Activated naive CD8-positive, alpha-beta T cell treated with anti-CD3 and anti-CD28 coated beads, Interleukin-2, amount 10 ng/mL, durations not matched to agents 7 days and 5 days (primary cell): ENCODE measurements at regions not wholly inside any gene's neighbourhood (a gene's known extent, or its start where the extent isn't known, plus 50 kb on each side); places are given as distances from the start of the nearest gene placed in this dataset.

ENCODE experiments used
- ATAC-seq: fragments of 150-1000 bp; cut with Tn5 transposase; one replicate; pipeline ENCODE4 v1.10.0; 2021; ENCODE audit warnings: low read depth, moderate library complexity
- POLR2A ChIA-PET: fragments of 350-600 bp; sonication (Branson Sonifier 250); formaldehyde crosslinking; loops from one replicate; lab custom pipeline; 2021; ENCODE audit warnings: antibody characterized with exemption; lab: Charles Lee
- DNase-seq: peaks from one replicate; pipeline ENCODE4 v3.0.0; 2021
- H3K27ac Mint-ChIP-seq: one replicate; pipeline ENCODE4 v1.8.0; 2022; ENCODE audit warnings: mild to moderate bottlenecking, mixed read lengths
- H3K27me3 Mint-ChIP-seq: one replicate; pipeline ENCODE4 v1.8.0; 2022; ENCODE audit warnings: mild to moderate bottlenecking, moderate library complexity, mixed read lengths
- H3K36me3 Mint-ChIP-seq: one replicate; pipeline ENCODE4 v1.8.0; 2021; ENCODE audit warnings: mild to moderate bottlenecking, mixed read lengths
- H3K4me1 Mint-ChIP-seq: one replicate; pipeline ENCODE4 v1.8.0; 2021; ENCODE audit warnings: mixed read lengths
- H3K4me3 Mint-ChIP-seq: one replicate; pipeline ENCODE4 v1.8.0; 2022; ENCODE audit warnings: mild to moderate bottlenecking, moderate library complexity, mixed read lengths
- H3K9me3 Mint-ChIP-seq: one replicate; pipeline ENCODE4 v1.8.0; 2021; ENCODE audit warnings: mixed read lengths

DNA sequence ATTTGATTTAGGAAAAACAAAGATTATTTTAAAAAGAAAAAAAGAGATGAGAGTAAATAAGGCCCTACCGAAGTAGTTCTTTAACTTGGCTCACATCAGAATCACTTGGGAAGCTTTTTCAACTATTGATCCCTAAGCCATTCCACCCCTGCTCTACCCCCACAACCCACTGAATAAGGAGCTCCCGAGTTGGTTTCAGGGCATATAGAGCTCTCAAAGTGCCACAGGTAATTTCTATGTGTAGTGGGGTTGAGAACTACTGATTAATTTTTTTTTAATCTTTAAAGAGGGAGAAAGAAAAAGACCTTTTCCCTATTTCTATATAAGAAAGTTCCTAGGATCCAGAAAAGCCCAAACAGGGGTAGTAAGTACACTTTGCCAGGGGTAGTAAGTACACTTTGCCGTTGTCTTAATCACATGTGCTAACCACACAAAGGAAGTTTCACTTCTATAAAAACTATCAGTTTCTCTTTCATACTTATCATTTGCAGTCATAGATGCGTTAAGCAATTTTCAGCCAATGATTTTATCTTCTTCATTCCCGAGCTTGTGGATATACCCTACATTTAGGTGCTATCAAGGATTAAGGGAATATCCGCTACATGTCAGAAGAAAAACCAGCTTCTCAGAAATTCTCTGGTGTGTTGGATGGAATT is 108.4 kb upstream of the ZC3H12C start:
- Mint-ChIP-seq H3K9me3 (no peaks in the 10 kb centered on the region), H3K36me3 (no peaks in the 10 kb centered on the region), H3K4me1 (peaks cover 8% of the 10 kb centered on the region), H3K4me3 (peak overlapping the region; percentile 39), H3K27me3 (peaks cover 10% of the 10 kb centered on the region), H3K27ac (peak overlapping the region; percentile 31)
- ATAC-seq = peak; percentile 78
- POLR2A ChIA-PET = interaction anchor here (1.4 kb wide), 1 partner anchor 14 kb away, joined by 5 read pairs; no protein-coding TSS in a partner anchor
- no peak for DNase-seq

DNA sequence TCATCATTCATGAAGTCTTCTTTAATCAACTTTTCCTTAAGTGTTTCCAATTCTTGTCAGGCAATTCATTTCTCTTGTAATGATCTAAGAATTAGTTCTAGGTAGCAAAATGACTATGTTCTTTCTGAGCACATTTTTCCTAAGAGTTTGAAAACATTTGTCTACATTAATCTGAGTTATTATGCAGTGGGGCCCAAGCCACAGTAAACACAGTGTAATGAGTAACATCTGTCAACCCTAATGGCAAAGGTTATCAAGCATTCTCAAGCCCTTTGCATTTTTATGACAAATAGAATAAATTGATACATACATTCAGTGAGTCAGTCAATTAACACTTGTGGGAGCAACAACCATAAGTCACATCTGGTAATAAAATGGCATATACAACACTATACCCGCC is 106.7 kb upstream of the ZC3H12C start:
- POLR2A ChIA-PET = no interaction called here
- ATAC-seq (no peak), DNase-seq (no peak)

GRCh38 chr11:109991835-109992234 is 101.4 kb upstream of the ZC3H12C start:
- no peak overlapping the region for H3K4me3 Mint-ChIP-seq
- ATAC-seq (no peak), DNase-seq (no peak)
- no peak overlapping the region for H3K27ac Mint-ChIP-seq
- POLR2A ChIA-PET = no interaction called here
- no peaks in the 10 kb centered on the region for H3K4me1 Mint-ChIP-seq
- H3K36me3 Mint-ChIP-seq = no peaks in the 10 kb centered on the region
- H3K9me3 Mint-ChIP-seq = no peaks in the 10 kb centered on the region
- peaks cover 6% of the 10 kb centered on the region for H3K27me3 Mint-ChIP-seq

More for the DNA sequence above, 106.7 kb upstream of the ZC3H12C start:
- Mint-ChIP-seq H3K27ac (no peak overlapping the region), H3K9me3 (no peaks in the 10 kb centered on the region), H3K36me3 (no peaks in the 10 kb centered on the region), H3K4me3 (no peak overlapping the region), H3K4me1 (peaks cover 8% of the 10 kb centered on the region), H3K27me3 (peaks cover 11% of the 10 kb centered on the region)

DNA sequence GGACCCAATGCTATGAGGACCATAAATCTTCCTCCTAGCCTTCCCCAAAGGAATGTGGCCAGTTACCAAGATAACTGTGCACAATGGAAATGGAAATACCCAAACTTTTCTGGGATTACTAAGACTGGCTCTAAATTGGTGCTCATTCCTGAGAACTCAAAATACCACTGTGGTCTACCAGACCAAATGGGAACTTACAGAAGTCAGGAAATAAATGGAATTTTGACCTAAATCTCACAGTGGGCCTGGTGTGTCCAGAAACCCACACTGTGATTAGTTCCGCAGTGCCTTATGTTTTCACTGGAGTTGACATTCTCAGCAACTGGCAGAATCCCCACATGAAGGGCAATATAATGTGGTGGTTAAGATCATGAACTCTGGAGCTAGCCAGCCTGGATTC is 99.4 kb upstream of the ZC3H12C start:
- POLR2A ChIA-PET = no interaction called here
- peaks cover 7% of the 10 kb centered on the region for H3K27me3 Mint-ChIP-seq
- no peaks in the 10 kb centered on the region for H3K36me3 Mint-ChIP-seq
- no peak for DNase-seq
- no peaks in the 10 kb centered on the region for H3K4me1 Mint-ChIP-seq
- no peaks in the 10 kb centered on the region for H3K9me3 Mint-ChIP-seq
- no peak overlapping the region for H3K27ac Mint-ChIP-seq
- ATAC-seq = no peak
- H3K4me3 Mint-ChIP-seq = no peak overlapping the region

DNA sequence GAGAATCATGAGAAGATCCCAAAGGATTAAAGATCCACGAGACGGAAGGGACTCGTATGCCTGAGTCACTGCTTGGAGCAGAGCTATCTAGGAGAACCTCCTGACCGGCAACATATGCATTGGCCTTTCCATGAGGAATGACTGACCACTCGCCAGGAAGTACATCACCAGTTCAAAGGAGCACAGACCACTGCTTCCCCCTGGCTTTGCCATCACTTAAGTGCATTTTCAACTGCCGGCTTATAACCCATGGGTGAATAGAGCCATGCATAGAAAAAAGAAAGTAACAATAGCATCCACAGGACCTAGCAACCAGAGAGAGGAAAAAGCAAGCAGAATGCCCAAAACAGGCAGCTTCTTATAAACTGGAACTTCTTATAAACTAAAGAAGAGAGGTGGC is 98.3 kb upstream of the ZC3H12C start:
- H3K4me1 Mint-ChIP-seq = no peaks in the 10 kb centered on the region
- no peaks in the 10 kb centered on the region for H3K9me3 Mint-ChIP-seq
- H3K36me3 Mint-ChIP-seq = no peaks in the 10 kb centered on the region
- no peak overlapping the region for H3K27ac Mint-ChIP-seq
- DNase-seq (no peak), ATAC-seq (no peak)
- no peak overlapping the region for H3K4me3 Mint-ChIP-seq
- H3K27me3 Mint-ChIP-seq = peaks cover 10% of the 10 kb centered on the region
- POLR2A ChIA-PET = no interaction called here

- Mint-ChIP-seq H3K4me3 (no peak overlapping the region), H3K4me1 (no peaks in the 10 kb centered on the region), H3K27me3 (peaks cover 7% of the 10 kb centered on the region), H3K9me3 (no peaks in the 10 kb centered on the region), H3K36me3 (no peaks in the 10 kb centered on the region), H3K27ac (no peak overlapping the region)
- ATAC-seq (no peak), DNase-seq (no peak)
- POLR2A ChIA-PET = no interaction called here
Measured at GRCh38 chr11:109996060-109996459, 97.1 kb upstream of the ZC3H12C start.

DNA sequence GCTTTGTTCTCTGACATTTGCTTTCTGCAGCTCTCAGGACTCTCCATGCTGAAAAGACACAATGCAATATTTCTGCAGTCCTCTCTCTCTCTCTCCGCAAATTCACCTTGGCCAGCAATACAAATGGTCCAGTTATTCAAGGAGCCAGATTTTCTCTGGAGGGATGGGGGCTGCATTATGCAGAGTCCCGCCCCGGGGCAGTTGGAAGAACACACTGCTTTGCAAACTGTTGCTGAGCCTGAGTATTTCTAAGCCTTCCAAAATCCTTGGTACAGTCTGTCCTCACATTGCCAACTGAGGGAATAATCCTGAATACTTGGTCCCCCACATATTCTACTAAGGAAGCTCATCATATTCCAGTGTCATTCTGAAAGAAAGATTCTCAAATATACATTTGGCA is 94.3 kb upstream of the ZC3H12C start:
- no peaks in the 10 kb centered on the region for H3K4me1 Mint-ChIP-seq
- POLR2A ChIA-PET = no interaction called here
- no peak overlapping the region for H3K27ac Mint-ChIP-seq
- H3K27me3 Mint-ChIP-seq = peaks cover 4% of the 10 kb centered on the region
- H3K9me3 Mint-ChIP-seq = no peaks in the 10 kb centered on the region
- H3K36me3 Mint-ChIP-seq = no peaks in the 10 kb centered on the region
- DNase-seq = no peak
- H3K4me3 Mint-ChIP-seq = no peak overlapping the region
- ATAC-seq = no peak

DNA sequence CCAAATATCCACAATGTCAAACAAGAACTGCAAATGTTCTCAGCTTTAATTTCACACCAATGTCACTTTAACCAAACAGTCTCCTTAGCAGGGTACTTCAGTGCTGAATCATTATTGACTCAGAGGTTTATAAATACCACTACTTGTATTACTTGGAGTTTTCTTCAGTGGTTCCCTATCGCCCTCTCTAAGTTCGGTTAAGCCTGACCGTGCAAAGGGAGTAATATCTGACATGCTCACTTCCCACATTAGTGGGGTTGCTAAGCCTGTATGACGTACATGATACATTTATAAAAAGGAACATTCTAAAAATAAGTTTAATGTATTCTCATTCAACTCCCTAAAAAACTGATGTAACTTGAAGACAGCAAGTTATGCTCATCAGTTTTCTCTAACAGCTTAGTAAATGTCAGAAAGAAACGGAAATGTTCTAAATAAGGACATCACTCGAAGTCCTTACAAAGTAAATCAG is 93.1 kb upstream of the ZC3H12C start:
- H3K36me3 Mint-ChIP-seq = no peaks in the 10 kb centered on the region
- DNase-seq = no peak
- H3K4me1 Mint-ChIP-seq = no peaks in the 10 kb centered on the region
- H3K9me3 Mint-ChIP-seq = no peaks in the 10 kb centered on the region
- POLR2A ChIA-PET = no interaction called here
- H3K27ac Mint-ChIP-seq = no peak overlapping the region
- no peak for ATAC-seq
- peaks cover 6% of the 10 kb centered on the region for H3K27me3 Mint-ChIP-seq
- no peak overlapping the region for H3K4me3 Mint-ChIP-seq

- H3K4me3 Mint-ChIP-seq = no peak overlapping the region
- H3K9me3 Mint-ChIP-seq = no peaks in the 10 kb centered on the region
- peaks cover 6% of the 10 kb centered on the region for H3K27me3 Mint-ChIP-seq
- H3K36me3 Mint-ChIP-seq = no peaks in the 10 kb centered on the region
- ATAC-seq = no peak
- no peaks in the 10 kb centered on the region for H3K4me1 Mint-ChIP-seq
- H3K27ac Mint-ChIP-seq = no peak overlapping the region
- DNase-seq = no peak
- POLR2A ChIA-PET = no interaction called here
Measured at GRCh38 chr11:110000850-110001249, 92.3 kb upstream of the ZC3H12C start.

DNA sequence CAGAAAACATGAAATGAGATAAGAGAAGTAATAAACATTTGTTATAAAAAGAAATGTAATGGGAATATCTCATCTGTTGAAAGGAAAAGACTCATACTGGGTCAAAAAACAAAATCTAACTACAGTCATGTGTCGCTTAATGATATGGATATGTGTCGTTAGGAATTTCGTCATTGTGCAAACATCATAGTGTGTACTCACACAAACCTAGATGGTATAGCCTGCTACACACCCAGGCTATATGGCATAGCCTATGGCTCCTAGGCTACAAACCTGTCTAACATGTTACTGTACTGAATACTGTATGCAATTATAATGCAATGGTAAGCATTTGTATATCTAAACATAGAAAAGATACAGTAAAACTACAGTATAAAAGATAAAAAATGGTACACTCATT is 89.8 kb upstream of the ZC3H12C start:
- H3K4me1 Mint-ChIP-seq = no peaks in the 10 kb centered on the region
- ATAC-seq (no peak), DNase-seq (no peak)
- no peaks in the 10 kb centered on the region for H3K36me3 Mint-ChIP-seq
- H3K9me3 Mint-ChIP-seq = no peaks in the 10 kb centered on the region
- no peak overlapping the region for H3K27ac Mint-ChIP-seq
- POLR2A ChIA-PET = no interaction called here
- peaks cover 8% of the 10 kb centered on the region for H3K27me3 Mint-ChIP-seq
- H3K4me3 Mint-ChIP-seq = no peak overlapping the region

DNA sequence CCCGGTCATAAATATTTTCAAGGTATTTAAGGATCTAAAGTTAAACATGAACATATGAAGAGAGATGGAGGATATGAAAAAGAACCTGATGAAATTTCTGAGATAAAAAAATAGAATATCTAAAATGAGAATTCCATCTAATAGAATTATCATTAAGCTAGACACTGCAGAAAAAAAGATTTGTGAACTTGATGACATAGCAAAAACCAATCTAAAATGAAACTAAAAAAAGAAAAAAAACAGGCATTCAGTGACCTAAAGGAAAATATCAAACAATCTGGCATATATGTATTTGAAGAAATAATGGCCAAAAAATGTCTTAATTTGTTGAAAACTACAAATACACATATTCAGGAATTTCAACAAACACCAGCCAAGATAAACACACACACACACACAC is 81.6 kb upstream of the ZC3H12C start:
- ATAC-seq (no peak), DNase-seq (no peak)
- Mint-ChIP-seq H3K4me3 (no peak overlapping the region), H3K27me3 (peaks cover 14% of the 10 kb centered on the region), H3K36me3 (no peaks in the 10 kb centered on the region), H3K9me3 (peaks cover 4% of the 10 kb centered on the region), H3K27ac (no peak overlapping the region), H3K4me1 (no peaks in the 10 kb centered on the region)
- POLR2A ChIA-PET = no interaction called here

- POLR2A ChIA-PET = no interaction called here
- DNase-seq = no peak
- no peak for ATAC-seq
- peaks cover 8% of the 10 kb centered on the region for H3K27me3 Mint-ChIP-seq
- H3K4me3 Mint-ChIP-seq = no peak overlapping the region
- no peaks in the 10 kb centered on the region for H3K4me1 Mint-ChIP-seq
- H3K27ac Mint-ChIP-seq = no peak overlapping the region
- peaks cover 3% of the 10 kb centered on the region for H3K9me3 Mint-ChIP-seq
- no peaks in the 10 kb centered on the region for H3K36me3 Mint-ChIP-seq
Measured at GRCh38 chr11:110015695-110016094, 77.5 kb upstream of the ZC3H12C start.

- Mint-ChIP-seq H3K4me3 (no peak overlapping the region), H3K27me3 (peaks cover 5% of the 10 kb centered on the region), H3K9me3 (peaks cover 6% of the 10 kb centered on the region), H3K27ac (no peak overlapping the region), H3K4me1 (no peaks in the 10 kb centered on the region), H3K36me3 (no peaks in the 10 kb centered on the region)
- no peak for ATAC-seq
- DNase-seq = no peak
- POLR2A ChIA-PET = no interaction called here
Measured at GRCh38 chr11:110019675-110020074, 73.5 kb upstream of the ZC3H12C start.

DNA sequence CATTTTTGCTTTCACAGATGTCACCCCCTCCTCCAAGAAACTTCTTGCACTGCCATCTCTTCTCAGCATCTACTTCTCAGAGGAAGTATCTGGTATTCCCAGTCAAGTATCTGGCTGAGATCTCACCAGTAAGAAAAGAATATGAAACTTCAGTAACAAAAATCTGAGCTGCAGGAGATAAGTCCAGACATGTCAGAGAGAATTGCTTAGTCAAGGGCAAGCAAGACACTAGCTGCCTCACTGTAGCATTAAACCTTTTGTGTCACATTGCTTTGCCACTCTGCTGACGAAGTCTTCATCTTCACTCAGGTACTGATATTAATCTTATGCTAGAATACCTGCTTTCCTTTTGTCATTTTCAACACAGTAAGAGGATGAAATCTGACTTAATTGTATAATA is 70.6 kb upstream of the ZC3H12C start:
- no peaks in the 10 kb centered on the region for H3K4me1 Mint-ChIP-seq
- no peak overlapping the region for H3K27ac Mint-ChIP-seq
- DNase-seq = no peak
- ATAC-seq = no peak
- peaks cover 1% of the 10 kb centered on the region for H3K27me3 Mint-ChIP-seq
- POLR2A ChIA-PET = no interaction called here
- H3K36me3 Mint-ChIP-seq = no peaks in the 10 kb centered on the region
- peaks cover 5% of the 10 kb centered on the region for H3K9me3 Mint-ChIP-seq
- H3K4me3 Mint-ChIP-seq = no peak overlapping the region
